ENCODE measurements at regions not wholly inside any gene's neighbourhood (a gene's known extent, or its start where the extent isn't known, plus 50 kb on each side); places are given as distances from the start of the nearest gene placed in this dataset.
"Not testable (repeated sequence)": the region's sequence is repeated elsewhere in the genome, so short reads cannot be mapped to it uniquely, and the experiment has no call there.

- H3K4me3 ChIP-seq (ENCODE audit: low read depth, low read length) = no peak overlapping the region
- no peak for DNase-seq (ENCODE audit: low read depth)
- TF ChIP-seq, protein P1, sequence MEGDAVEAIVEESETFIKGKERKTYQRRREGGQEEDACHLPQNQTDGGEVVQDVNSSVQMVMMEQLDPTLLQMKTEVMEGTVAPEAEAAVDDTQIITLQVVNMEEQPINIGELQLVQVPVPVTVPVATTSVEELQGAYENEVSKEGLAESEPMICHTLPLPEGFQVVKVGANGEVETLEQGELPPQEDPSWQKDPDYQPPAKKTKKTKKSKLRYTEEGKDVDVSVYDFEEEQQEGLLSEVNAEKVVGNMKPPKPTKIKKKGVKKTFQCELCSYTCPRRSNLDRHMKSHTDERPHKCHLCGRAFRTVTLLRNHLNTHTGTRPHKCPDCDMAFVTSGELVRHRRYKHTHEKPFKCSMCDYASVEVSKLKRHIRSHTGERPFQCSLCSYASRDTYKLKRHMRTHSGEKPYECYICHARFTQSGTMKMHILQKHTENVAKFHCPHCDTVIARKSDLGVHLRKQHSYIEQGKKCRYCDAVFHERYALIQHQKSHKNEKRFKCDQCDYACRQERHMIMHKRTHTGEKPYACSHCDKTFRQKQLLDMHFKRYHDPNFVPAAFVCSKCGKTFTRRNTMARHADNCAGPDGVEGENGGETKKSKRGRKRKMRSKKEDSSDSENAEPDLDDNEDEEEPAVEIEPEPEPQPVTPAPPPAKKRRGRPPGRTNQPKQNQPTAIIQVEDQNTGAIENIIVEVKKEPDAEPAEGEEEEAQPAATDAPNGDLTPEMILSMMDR (conservative IDR thresholded peaks at IDR 0.05; ENCODE audit: low read depth, low read length) = no peak
Measured at GRCh38 chr2:105478670-105479069, 79.8 kb upstream of the FHL2 start.

- not testable (repeated sequence) for H3K4me3 ChIP-seq (ENCODE audit: low read depth, low read length); DNase-seq (ENCODE audit: low read depth)
Measured at GRCh38 chr2:105477050-105477620, 78.3 kb upstream of the FHL2 start.

- no peak for DNase-seq (ENCODE audit: low read depth)
- no peak overlapping the region for H3K4me3 ChIP-seq (ENCODE audit: low read depth, low read length)
- TF ChIP-seq, protein P1 (conservative IDR thresholded peaks at IDR 0.05; ENCODE audit: low read depth, low read length) = no peak
Measured at GRCh38 chr2:105473011-105473410, 74.2 kb upstream of the FHL2 start.

DNA sequence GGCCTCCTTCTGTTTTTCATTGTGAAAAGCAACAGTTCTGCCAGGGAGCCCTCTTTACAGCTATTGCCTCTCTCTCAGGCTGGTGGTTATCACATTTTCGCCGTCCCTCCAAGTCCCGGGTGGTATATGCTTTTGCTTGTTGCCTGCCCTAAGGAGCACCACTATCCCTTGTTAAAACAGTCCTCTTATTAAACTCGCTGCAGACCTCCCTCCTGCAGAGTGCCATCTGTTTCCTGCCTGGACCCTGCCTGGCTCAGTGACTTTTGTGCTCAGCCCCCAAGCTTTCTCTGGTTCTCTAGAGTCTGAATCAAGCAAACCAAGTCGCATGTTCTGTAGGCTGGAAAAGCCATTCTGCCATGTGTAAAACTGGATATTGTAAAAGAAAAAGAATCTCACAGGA, 72.1 kb upstream of the FHL2 start:
- TF ChIP-seq, protein P1 (conservative IDR thresholded peaks at IDR 0.05; ENCODE audit: low read depth, low read length) = no peak
- no peak overlapping the region for H3K4me3 ChIP-seq (ENCODE audit: low read depth, low read length)
- no peak for DNase-seq (ENCODE audit: low read depth)

- DNase-seq (ENCODE audit: low read depth) = no peak
- H3K4me3 ChIP-seq (ENCODE audit: low read depth, low read length) = no peak overlapping the region
- TF ChIP-seq, protein P1 (conservative IDR thresholded peaks at IDR 0.05; ENCODE audit: low read depth, low read length) = no peak
Measured at GRCh38 chr2:105469781-105470180, 70.9 kb upstream of the FHL2 start.

DNA sequence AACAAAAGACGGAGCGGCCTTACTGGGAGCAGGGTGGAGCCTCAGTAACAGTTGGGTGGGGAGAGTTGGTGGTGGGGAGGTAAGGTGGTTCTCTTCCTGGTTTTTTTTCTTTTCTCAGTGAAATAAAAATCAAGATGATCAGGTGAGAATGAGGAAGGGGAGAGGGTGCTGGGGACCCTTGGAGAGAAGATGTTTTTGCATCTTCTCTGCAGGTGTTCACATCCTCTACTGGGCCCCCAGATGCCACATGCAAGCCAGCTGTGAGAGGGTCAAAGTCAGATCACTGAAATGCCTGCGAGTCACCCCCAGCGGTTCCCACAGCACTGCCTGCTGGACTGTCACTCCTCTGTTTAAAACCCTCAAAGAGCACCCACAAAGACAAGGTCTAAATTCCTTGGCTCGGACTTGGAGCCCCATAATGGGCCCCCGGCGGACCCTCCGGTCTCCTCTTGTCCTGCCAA, 69.8 kb upstream of the FHL2 start:
- TF ChIP-seq, protein P1 (conservative IDR thresholded peaks at IDR 0.05; ENCODE audit: low read depth, low read length) = no peak
- no peak for DNase-seq (ENCODE audit: low read depth)
- H3K4me3 ChIP-seq (ENCODE audit: low read depth, low read length) = no peak overlapping the region

- H3K4me3 ChIP-seq (ENCODE audit: low read depth, low read length) = no peak overlapping the region
- no peak for DNase-seq (ENCODE audit: low read depth)
- TF ChIP-seq, protein P1 (conservative IDR thresholded peaks at IDR 0.05; ENCODE audit: low read depth, low read length) = no peak
Measured at GRCh38 chr2:105464325-105464724, 65.5 kb upstream of the FHL2 start.
